ENCODE measurements at regions not wholly inside any gene's neighbourhood (a gene's known extent, or its start where the extent isn't known, plus 50 kb on each side); places are given as distances from the start of the nearest gene placed in this dataset.
"Not testable (repeated sequence)": the region's sequence is repeated elsewhere in the genome, so short reads cannot be mapped to it uniquely, and the experiment has no call there.

DNA sequence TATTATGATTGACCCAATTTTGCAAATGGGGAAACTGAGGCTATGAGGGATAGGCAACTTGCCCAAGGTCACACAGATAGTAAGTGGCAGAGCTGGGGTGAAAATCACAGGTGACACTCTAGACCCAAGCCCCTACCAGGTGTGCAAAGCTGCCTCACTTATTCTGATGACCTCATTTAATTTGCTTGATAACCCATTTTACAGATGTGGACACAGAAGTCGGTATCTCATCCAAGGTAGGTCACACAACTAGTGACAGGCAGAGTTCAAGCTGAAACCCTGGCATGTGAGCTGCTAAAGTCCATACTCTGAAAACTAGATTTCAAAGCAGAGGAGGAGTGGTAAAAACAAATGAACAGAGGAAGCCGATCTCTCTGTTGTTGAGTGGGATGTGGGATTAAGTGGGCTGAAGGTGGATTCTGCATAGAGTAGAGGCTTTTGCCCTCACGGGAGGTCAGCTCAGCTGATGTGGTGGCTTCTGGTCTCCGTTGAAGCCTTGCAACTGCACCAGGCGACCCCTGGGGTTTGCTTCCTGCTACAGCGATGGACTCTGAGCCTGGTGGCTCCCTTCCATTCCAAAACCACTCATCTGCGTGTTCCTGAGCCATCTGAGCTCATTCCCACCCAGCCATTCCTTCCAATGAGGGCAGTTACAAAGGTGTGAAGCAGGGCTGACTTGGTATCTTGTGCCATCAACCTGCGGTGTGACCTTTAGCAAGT lies 164.3 kb upstream of the FHL2 start:
- DNase-seq: no peak

DNA sequence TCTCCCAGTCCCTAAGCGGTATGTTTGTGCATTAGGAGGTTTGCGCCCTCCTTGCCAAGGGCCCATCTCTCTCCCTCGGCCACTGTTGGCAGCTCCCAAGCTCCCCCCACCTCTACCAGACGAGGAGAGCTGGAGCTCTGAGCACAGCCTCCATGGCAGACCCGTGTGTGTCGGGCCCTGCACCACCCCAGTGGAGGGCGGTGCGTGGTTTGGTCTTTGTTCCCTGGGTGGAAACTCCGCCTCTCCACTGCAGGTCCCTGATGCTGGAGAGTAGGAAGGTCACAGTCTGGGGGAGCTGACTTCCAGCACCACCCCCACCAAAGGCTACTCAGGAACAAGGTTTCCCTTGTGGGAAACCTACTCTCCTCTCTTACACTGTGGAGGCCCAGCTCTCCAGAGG lies 162.6 kb upstream of the FHL2 start:
- no peak for DNase-seq

DNA sequence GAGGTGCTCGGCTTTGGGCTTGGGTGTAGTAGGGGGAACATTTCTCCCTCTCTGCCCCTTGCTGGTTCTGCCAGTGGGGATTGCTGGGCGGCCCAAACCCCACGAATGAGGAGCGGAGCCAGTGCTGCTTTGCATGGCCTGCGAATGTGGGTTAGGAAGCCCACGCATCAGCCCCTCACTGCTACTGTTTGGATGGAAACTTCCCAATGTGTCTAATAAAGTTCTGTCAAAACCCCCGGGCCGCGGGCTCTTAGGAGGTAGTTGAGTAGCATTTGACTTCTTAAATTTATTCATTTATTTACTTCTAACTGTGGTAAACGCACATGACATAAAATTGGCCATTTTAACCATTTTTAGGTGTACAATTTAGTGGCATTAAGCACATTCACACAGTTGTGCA lies 161.3 kb upstream of the FHL2 start:
- DNase-seq: no peak

DNA sequence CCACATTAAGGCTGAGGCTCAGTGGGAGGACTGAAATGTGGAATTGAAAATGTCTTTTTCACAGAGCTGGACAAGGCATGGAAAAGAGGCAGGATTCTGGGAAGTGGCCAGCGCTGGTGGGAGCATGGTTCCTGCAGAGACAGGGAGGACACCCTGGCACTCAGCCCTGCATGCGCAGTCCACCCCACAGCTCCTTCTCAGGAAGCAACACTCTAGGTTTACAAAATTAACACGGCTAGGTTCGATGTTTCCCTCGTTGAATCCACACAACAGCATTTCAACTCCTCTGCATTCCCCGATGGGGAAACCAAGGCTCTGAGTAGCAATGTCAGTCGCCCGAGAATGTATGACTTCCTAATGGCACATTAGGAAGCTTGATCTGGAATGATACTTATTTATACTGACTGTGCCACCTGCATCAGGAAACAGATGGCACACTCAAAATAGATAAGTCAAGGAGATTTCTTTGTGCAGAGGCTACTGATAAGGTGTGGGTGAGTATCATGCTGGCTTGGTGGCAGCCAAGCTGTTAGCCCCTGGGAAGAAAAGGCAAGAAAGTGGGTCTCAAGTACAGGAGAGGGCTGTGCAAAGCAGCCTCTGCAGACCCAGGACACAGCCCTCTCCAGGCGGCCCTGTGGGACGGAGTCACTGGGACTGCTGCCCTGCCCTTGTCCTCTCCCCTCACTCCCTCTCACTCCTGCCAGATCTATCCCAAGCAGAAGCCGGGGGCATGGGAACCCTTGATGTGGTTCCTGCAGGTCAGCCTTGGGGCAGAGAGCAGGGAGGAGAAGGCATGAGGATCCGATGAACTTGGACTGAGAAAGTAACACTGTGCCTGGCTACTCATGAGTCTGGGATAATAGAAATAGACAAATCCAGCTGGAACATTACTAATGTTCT lies 158.4 kb upstream of the FHL2 start:
- no peak for DNase-seq

DNA sequence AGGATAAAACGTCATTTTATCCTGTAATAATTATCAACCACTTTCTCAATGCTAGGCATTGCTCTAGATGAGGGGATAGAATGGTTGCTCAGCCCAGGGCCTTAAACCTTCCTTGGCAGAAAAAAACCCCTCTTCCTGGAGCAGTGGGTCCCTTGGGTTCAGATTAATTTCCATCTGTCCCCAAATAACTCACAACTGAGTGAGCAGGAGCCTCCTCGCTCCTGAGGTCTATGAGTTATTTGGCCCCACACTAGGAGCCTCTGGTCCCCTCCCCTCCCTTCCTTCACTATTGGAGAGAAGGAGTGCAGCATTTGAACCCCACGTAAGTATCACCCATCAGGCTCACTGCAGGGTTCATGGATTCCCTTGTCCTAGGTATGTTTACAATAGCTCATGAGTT lies 157.5 kb upstream of the FHL2 start:
- no peak for DNase-seq

DNA sequence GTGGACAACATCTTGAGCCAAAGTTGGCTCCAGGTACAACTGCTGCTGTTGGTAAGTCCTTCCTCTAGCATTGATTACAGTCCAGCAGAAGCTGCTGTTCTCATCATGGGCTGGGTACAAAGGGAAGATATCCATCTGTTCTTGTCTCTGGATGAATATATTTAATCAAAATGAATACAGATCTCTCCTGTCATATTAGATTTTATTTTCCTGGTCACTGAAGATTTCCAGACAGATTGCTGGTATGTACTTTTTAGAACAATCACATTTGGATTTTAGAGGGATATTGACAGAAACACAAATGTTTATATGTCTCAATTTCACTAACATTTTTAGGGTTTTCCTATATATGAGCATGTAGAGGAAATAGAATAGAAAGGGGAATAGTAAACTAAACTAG lies 155.4 kb upstream of the FHL2 start:
- DNase-seq: no peak

DNA sequence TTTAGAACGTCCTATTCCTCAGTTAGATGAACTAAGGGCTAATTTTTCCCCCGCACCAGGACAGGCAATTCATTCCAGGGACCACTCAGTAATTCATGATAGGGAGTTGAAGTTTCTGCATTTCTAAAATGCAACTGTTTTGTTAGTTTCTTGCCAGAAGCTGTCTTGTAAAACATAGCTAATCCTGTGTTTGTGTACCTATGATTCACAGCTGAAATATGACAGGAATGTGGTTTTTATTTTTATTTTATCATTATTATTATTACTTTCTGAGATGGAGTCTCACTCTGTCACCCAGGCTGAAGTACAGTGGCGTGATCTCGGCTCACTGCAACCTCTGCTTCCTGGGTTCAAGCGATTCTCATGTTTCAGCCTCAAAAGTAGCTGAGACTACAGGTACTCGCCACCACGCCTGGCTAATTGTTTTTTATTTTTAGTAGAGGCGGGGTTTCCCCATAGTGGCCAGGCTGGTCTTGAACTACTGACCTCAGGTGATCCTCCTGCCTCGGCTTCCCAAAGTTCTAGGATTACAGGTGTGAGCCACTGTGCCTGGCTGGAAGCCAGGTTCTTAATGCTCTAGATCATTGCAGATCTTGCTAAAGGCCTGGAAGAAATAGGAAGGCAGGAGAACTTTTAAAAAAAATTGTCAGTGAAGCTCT lies 154.8 kb upstream of the FHL2 start:
- DNase-seq: no peak

DNA sequence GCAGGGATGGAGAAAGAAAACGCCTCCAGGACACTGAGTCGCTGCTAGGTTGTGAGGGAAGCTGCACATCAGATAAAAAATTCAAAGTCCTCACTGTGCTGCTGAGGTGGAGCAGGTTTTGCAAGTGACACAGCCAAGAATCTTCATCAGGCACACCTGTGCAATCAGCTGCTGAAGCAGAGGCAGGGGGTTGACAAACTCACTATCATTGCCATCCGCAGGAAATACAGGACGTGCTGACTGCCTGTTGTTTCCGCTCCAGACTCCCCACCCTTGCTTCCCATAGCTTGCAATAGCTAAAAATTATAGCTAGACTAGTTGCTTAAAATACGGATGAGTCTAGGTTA lies 147.8 kb upstream of the FHL2 start:
- no peak for DNase-seq

DNA sequence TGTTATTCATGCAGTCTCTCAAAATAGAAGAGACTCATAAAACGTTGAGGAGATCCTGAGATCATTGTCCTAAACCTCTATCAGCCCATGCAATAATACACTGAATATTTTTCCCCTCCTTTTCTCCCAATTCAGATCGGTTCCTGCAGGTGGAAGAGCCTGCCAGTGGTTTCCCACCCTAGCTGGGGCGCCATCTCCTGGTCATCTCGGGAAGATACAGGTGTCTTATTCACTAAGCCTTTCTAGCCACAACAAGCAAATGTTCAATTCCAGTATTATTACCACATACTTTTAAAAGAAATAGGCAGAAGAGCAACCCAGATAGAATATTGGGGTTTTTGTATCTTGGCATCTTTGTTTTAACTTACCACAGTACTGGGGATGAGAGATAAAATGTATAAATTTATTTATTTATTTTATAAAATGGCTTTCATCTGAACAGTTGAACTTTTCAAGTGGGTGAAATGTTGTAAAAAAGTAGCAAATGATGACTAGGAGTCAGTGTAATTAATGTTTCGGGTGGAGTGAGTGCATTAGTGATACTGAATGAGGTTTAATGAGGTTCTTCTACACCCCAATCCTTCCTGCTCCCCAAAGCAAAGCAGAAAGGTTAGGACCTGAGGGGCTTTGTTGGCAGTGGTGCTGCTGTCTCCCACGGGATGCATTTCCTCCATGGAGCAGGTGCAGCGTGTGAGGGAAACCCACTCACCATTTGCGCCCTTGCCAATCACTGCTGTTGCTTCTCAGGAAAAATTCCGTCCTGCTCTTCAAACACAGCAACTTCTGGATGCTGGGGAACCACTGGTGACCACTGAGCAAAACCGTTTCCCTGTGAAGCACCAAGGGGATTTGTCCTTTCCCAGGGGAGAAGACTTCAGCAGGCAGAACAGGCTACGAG lies 147.1 kb upstream of the FHL2 start:
- DNase-seq: peak; percentile 64

DNA sequence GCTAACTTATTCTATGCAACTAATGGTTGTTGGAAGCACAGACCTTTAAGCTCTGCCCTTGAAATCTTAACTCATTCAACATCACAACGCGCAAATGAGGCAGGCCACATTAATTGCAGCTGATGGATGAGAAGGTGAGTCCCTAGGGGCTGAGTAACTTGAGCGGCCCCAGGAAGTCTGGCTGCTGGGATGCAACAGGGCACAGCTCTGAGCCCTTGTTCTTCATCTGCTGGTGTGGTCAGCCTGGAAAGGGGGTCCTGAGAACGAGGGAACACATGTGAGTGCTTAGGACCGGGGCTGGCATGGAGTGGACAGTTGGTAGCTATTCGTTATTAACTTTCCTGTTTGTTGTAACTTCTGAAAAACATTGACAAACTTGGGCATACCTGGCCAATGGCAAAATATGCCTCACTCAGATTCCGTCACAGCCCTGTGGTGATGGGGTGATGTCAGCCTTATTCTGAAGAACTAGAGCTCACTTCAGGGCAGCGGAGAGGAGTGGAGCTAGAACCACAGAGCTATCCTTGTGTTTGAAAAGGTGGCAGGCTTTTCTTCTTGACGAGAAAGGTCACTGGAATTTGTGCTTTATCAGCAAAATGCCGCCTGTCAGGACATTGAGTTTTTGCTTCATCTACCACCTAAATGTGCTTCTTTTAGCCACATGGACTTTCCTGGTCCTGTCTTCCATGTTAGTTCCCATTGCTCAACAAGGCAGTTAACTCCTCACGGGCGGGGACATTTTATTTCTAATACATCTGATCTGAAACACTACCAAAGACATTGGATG lies 145.9 kb upstream of the FHL2 start:
- no peak for DNase-seq

DNA sequence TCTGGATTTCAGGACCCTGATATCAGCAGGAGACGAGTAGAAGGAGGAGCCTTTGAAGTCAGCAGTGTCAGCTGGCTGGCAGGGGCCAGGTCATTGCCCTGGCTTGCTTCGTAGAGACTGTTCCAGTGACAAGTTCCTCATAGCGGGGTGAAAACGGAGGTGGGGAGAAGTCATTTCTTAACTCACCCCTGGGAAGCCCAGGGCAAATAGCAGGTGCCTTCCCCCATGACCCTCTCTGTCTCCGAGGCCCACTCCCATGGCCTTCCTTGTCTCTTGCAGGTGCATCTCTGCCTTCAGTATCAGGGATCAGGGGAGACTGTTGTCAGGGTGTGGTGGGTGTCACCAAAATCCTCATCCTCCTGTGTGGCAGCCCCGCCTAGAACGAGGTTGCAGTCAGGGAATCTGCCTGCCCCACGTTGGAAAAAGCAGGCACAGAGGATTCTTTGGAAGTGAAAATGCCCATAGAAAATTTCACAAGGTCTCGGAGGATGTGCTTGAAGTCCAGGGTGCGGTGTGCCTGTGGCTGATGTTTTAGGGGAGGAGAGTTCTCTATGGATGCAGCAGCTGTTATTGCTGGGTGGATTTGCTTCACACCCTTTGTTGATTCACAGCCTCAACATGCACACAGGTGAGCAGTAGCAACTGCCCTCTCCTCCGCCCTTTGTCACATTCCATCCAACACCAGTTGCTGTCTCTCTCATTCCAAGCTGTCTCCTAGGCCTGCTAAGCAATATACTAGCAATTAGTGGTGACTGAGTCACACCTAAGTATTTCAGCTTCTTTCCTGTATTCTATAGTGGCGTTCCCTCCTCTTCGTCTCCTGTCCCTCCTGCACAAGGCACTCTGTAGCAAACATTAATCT lies 142.6 kb upstream of the FHL2 start:
- no peak for DNase-seq

DNA sequence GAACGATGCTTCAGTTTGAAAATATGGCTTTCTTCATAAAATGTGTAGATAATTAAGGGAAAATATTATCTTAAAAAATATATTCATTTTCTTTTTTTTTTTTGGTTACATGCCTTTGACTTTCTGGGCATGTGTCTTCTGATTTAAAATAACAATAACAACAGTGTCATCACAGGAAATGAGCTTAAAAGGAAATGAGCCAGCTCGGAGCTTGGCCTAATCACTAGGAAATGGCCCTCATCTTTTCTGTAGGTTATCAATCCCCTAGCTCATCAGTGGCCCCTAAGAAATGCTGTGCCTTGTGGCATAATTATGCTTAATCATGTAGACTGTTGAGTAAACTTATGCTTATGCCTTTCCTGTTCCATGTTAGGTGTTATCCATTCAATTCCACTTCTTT lies 141.8 kb upstream of the FHL2 start:
- DNase-seq: no peak

DNA sequence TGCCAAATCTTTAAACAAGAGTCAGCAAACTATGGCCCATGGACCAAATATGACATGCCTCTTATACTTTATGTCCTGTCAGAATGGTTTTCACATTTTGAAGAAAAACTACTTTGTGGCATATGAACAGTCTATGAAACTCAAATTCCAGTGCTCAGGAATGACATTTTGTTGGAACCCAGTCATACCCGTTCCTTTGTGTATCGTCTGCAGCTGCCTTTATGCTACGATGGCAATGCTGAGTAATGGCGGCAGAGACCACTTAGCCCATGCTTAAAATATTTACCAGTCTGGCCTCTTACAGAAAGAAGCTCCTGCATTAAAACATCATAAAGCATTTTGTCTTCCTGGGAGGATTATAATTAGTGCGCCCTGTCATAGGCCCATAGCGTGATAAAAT lies 140.5 kb upstream of the FHL2 start:
- no peak for DNase-seq

DNA sequence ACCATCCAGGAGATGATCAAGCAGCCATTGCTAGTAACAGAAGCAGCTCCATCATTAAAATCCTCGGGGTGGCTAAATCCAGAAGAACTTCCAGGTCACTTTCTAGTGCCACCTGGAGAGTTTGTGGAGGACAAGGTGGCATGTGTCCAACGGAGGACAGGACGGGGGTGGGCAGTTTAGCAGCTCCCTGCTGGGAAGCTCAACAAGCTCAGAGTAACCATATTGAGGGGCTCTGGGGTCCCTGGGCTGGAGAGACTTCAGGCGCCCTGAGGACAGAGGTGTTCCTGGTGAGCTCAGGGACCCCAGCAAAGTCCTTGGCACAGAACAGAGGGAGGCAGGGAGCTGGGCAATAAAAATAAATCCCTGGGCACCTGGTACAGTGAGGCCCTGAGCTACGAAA lies 140.0 kb upstream of the FHL2 start:
- no peak for DNase-seq

DNA sequence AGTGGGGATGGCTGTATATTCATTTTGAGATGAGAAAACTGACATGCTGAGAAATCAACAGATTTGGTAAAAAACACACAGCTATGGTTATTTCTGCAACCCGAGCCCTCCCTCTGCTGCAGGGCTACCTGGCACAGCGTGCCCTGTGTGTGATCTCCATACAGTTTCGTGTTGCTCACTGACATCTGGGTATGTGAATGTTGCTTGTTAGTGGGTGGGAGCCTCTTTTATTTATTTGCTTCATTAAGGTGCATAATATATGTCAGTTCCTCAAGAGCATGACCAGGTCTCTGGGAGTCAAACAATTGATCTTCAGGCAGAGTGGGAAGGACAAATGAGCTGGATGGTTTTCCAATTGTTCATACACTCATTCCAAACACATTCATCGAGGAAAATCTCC lies 139.1 kb upstream of the FHL2 start:
- no peak for DNase-seq

DNA sequence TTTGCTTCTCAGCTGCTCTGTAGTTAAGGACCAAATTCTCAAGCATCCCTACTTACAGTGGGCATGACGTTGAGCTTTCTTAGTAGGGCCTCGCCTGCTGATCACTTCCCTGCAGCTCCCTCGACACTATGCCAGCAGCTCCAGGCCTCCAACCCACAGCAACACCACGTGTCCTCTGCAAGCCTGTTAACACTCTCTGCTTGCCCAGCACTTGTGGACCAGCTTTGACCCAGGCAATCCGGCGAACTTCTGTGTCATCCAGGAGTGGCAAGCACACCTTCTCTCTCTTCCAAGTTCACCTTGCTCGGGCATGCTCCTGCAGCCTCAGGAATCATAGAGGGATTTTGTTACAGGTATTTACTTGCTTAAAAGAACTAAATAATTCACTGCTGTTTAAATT lies 138.6 kb upstream of the FHL2 start:
- DNase-seq: no peak

DNA sequence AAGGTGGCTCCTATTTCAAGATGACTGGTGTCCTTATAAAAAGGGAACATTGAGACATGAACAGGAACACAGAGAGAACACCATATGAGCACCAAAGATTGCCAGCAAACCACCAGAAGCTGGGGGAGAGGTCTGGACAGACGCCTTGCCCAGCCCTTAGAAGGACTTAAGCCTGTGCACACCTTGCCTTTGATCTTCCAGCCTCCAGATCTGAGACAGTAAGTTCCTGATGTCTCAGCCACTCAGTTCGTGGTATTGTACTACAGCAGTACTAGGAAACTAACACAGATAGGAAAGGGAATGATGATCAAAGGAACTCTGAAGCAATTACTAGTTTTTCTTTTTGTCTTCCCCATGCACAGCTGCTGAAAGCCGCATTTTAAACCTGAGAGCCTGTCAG lies 137.3 kb upstream of the FHL2 start:
- DNase-seq: no peak

DNA sequence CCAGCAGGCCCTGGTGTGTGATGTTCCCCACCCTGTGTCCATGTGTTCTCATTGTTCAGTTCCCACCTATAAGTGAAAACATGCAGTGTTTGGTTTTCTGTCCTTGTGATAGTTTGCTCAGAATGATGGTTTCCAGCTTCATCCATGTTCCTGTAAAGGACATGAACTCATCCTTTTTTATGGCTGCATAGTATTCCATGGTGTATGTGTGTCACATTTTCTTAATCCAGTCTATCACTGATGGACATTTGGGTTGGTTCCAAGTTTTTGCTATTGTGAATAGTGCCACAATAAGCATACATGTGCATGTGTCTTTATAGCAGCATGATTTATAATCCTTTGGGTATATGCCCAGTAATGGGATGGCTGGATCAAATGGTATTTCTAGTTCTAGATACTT lies 130.4 kb upstream of the FHL2 start:
- DNase-seq: not testable (repeated sequence)

DNA sequence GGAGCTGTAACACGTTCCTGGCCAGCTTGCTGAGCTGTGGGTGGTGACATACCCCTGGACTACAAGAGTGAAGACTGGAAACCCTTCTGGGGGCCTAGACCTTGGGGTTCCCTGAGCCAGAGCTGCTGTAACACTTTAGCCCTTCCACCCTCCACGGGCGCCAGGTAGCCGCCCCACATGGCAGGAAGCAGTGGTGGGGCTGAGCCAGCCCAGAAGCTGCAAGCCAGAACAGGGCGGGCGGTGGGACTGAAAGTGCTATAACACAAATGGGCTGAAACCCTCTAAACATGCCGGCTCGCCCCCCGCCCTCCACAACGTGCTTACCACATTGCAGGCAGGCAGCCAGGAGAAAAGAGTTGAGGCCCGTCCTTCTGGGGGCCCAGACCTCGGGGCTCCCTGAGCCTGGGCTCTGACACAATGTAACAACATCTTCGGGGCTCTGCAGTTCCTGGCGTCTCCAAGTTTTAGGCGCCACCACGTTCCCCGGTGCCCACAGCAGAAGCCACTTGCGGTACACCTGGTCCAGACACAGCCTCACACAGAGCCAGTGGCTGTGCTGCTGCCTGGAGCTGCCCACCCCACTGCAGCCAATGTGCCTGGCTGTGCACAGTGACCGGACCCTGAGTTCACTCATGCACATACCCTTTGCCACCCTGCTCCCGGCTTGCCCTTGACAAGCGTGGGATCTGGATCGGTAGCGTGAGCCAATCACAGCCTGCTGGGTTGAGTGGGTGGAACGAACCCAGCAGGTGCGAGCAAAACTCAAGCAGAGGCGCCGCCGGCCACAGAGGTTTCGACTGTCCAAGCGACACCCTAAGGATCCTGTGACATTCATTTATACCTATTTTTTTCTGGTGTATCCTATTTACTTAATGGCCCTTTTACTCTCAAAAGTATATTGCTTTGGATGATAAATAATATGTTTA lies 127.4 kb upstream of the FHL2 start:
- no peak for DNase-seq

DNA sequence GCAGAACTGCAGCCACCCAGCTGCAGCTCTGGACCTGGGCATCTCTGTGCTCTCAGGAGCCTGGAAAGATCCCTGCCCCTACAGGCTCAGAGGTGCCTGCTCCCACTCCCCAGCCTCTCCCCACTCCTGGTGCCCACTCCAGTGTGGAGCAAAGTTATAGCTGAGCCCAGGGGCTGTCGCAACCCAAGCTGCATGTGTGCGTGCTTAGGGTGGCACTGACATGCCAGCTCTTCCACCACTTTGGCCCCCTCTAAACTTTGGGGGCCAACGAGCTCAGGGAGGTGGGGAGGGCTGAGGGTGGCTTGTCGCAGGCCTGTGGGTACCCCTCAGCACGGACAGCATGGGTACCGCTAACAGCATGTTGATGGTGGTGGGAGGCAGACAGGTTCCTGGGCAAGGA lies 126.3 kb upstream of the FHL2 start:
- no peak for DNase-seq
